ENCODE measurements at regions not wholly inside any gene's neighbourhood (a gene's known extent, or its start where the extent isn't known, plus 50 kb on each side); places are given as distances from the start of the nearest gene placed in this dataset.

GRCh38 chr2:78455586-78455985 is 569.9 kb upstream of the REG3G start:
- no peak for TF ChIP-seq CTCF (IDR thresholded peaks at IDR 0.05; ENCODE audit: unreplicated experiment)
- Mint-ChIP-seq H3K27ac (no peak overlapping the region), H3K4me3 (ENCODE audit: low read depth) (no peak overlapping the region), H3K27me3 (no peaks in the 10 kb centered on the region), H3K4me1 (ENCODE audit: low read depth) (peaks cover 10% of the 10 kb centered on the region), H3K9me3 (ENCODE audit: low read depth) (no peaks in the 10 kb centered on the region), H3K36me3 (ENCODE audit: insufficient read depth) (no peaks in the 10 kb centered on the region)
- no peak for DNase-seq (ENCODE audit: low spot score, unreplicated experiment)

GRCh38 chr2:78457269-78457668 is 568.2 kb upstream of the REG3G start:
- Mint-ChIP-seq H3K4me1 (ENCODE audit: low read depth) (peaks cover 10% of the 10 kb centered on the region), H3K4me3 (ENCODE audit: low read depth) (no peak overlapping the region), H3K27ac (no peak overlapping the region), H3K36me3 (ENCODE audit: insufficient read depth) (no peaks in the 10 kb centered on the region), H3K9me3 (ENCODE audit: low read depth) (no peaks in the 10 kb centered on the region), H3K27me3 (no peaks in the 10 kb centered on the region)
- DNase-seq (ENCODE audit: low spot score, unreplicated experiment): no peak
- no peak for TF ChIP-seq CTCF (IDR thresholded peaks at IDR 0.05; ENCODE audit: unreplicated experiment)

GRCh38 chr2:78465707-78466106 is 559.8 kb upstream of the REG3G start:
- no peak overlapping the region for H3K27ac Mint-ChIP-seq
- no peaks in the 10 kb centered on the region for H3K4me1 Mint-ChIP-seq (ENCODE audit: low read depth)
- no peaks in the 10 kb centered on the region for H3K9me3 Mint-ChIP-seq (ENCODE audit: low read depth)
- no peaks in the 10 kb centered on the region for H3K27me3 Mint-ChIP-seq
- no peaks in the 10 kb centered on the region for H3K36me3 Mint-ChIP-seq (ENCODE audit: insufficient read depth)
- no peak for TF ChIP-seq CTCF (IDR thresholded peaks at IDR 0.05; ENCODE audit: unreplicated experiment)
- H3K4me3 Mint-ChIP-seq (ENCODE audit: low read depth): no peak overlapping the region
- no peak for DNase-seq (ENCODE audit: low spot score, unreplicated experiment)

- Mint-ChIP-seq H3K27ac (no peak overlapping the region), H3K9me3 (ENCODE audit: low read depth) (no peaks in the 10 kb centered on the region), H3K36me3 (ENCODE audit: insufficient read depth) (no peaks in the 10 kb centered on the region), H3K4me3 (ENCODE audit: low read depth) (no peak overlapping the region), H3K4me1 (ENCODE audit: low read depth) (no peaks in the 10 kb centered on the region), H3K27me3 (no peaks in the 10 kb centered on the region)
- no peak for TF ChIP-seq CTCF (IDR thresholded peaks at IDR 0.05; ENCODE audit: unreplicated experiment)
- no peak for DNase-seq (ENCODE audit: low spot score, unreplicated experiment)
Measured at GRCh38 chr2:78476619-78477229, 548.8 kb upstream of the REG3G start.

GRCh38 chr2:78486565-78486964 is 538.9 kb upstream of the REG3G start:
- DNase-seq (ENCODE audit: low spot score, unreplicated experiment): no peak
- H3K4me1 Mint-ChIP-seq (ENCODE audit: low read depth): no peaks in the 10 kb centered on the region
- no peak overlapping the region for H3K27ac Mint-ChIP-seq
- no peak overlapping the region for H3K4me3 Mint-ChIP-seq (ENCODE audit: low read depth)
- no peak for TF ChIP-seq CTCF (IDR thresholded peaks at IDR 0.05; ENCODE audit: unreplicated experiment)
- H3K9me3 Mint-ChIP-seq (ENCODE audit: low read depth): no peaks in the 10 kb centered on the region
- no peaks in the 10 kb centered on the region for H3K36me3 Mint-ChIP-seq (ENCODE audit: insufficient read depth)
- no peaks in the 10 kb centered on the region for H3K27me3 Mint-ChIP-seq
